Testis (tissue), 2 donors: ENCODE measurements at regions not wholly inside any gene's neighbourhood (a gene's known extent, or its start where the extent isn't known, plus 50 kb on each side); places are given as distances from the start of the nearest gene placed in this dataset.

Experiments used
- POLR2A ChIP-seq: fragments of 450-650 bp; IDR thresholded peaks from one replicate; pipeline ENCODE4 v1.6.1; 2017; ENCODE audit warnings: antibody characterized with exemption, mild to moderate bottlenecking, moderate library complexity
- TF ChIP-seq, protein P1 (sequence below), 3 experiments: fragments of 450-650 bp in 2 of 3; fragments of 200-600 bp in 1 of 3; sonication (generic) in 1 of 3; IDR thresholded peaks; one replicate each; pipeline ENCODE4 v1.5.1; 2016 to 2019; ENCODE audit warnings: antibody characterized with exemption in 3 of 3, mild to moderate bottlenecking in 2 of 3, moderate library complexity in 1 of 3

DNA sequence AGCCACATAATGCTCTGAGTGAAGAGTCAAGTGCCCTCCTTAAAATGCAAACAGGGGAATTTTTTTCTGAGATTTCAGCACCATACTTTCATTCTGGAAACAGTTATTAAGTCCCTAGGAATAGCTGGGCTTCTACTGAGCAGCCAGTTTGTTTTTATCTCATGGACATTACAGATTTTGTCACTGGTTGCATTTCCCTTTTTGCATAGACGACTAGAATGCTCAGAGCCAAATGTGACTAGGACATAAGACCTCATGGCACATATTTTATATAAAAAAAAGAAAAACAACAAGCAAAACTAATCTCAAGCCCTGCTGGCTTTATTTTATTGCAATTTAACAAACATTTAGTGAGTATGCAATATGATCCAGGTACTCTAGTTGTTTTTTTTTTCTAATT, 112.7 kb upstream of the NANOGP8 start:
- TF ChIP-seq, protein P1, sequence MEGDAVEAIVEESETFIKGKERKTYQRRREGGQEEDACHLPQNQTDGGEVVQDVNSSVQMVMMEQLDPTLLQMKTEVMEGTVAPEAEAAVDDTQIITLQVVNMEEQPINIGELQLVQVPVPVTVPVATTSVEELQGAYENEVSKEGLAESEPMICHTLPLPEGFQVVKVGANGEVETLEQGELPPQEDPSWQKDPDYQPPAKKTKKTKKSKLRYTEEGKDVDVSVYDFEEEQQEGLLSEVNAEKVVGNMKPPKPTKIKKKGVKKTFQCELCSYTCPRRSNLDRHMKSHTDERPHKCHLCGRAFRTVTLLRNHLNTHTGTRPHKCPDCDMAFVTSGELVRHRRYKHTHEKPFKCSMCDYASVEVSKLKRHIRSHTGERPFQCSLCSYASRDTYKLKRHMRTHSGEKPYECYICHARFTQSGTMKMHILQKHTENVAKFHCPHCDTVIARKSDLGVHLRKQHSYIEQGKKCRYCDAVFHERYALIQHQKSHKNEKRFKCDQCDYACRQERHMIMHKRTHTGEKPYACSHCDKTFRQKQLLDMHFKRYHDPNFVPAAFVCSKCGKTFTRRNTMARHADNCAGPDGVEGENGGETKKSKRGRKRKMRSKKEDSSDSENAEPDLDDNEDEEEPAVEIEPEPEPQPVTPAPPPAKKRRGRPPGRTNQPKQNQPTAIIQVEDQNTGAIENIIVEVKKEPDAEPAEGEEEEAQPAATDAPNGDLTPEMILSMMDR (IDR thresholded peaks at IDR 0.05): no peak
- TF ChIP-seq POLR2A: no peak
